GM23338 (cell line): ENCODE measurements at regions not wholly inside any gene's neighbourhood (a gene's known extent, or its start where the extent isn't known, plus 50 kb on each side); places are given as distances from the start of the nearest gene placed in this dataset.

ENCODE experiments used
- ATAC-seq: fragments of 200-7000 bp; cut with Tn5 transposase; 3 replicates; pipeline ENCODE4 v1.9.1; 2020
- DNase-seq: peaks from one replicate; pipeline ENCODE4 v3.0.0-alpha.2; 2015; ENCODE audit warnings: low spot score
- H2AFZ ChIP-seq: fragments of 200-600 bp; sonication (generic); 2 replicates; pipeline ENCODE4 v1.8.0; 2016; ENCODE audit warnings: antibody characterized with exemption, mild to moderate bottlenecking, moderate library complexity
- H3F3A ChIP-seq: fragments of 200-600 bp; sonication (generic); replicated peaks from 2 replicates; pipeline ENCODE4 v1.8.0; 2017; ENCODE audit warnings: antibody characterized with exemption, mixed run types, low read depth
- H3K27ac ChIP-seq: fragments of 200-600 bp; sonication (generic); 2 replicates; pipeline ENCODE4 v1.6.1; 2016; ENCODE audit warnings: low read depth
- H3K27me3 ChIP-seq: fragments of 200-600 bp; sonication (generic); 2 replicates; pipeline ENCODE4 v1.8.0; 2016; ENCODE audit warnings: mild to moderate bottlenecking, mixed run types, moderate library complexity; ENCODE audit not compliant: insufficient read depth
- H3K36me3 ChIP-seq: fragments of 200-600 bp; sonication (generic); 2 replicates; pipeline ENCODE4 v1.8.0; 2016; ENCODE audit warnings: mild to moderate bottlenecking; ENCODE audit not compliant: insufficient read depth
- H3K4me1 ChIP-seq: fragments of 200-600 bp; sonication (generic); 2 replicates; pipeline ENCODE4 v1.8.0; 2016; ENCODE audit warnings: mild to moderate bottlenecking, moderate library complexity; ENCODE audit not compliant: insufficient read depth
- H3K4me2 ChIP-seq: fragments of 200-600 bp; sonication (generic); 2 replicates; pipeline ENCODE4 v1.7.1; 2017; ENCODE audit warnings: mixed run types
- H3K4me3 ChIP-seq: fragments of 200-600 bp; sonication (generic); 2 replicates; pipeline ENCODE4 v1.6.1; 2016; ENCODE audit warnings: mixed run types
- H3K79me2 ChIP-seq: fragments of 200-600 bp; sonication (generic); replicated peaks from 2 replicates; pipeline ENCODE4 v1.8.0; 2017; ENCODE audit warnings: mild to moderate bottlenecking; ENCODE audit not compliant: insufficient read depth
- H3K9me2 ChIP-seq: fragments of 200-600 bp; sonication (generic); 2 replicates; pipeline ENCODE4 v1.8.0; 2017; ENCODE audit not compliant: insufficient read depth
- H4K20me1 ChIP-seq: fragments of 200-600 bp; sonication (generic); replicated peaks from 2 replicates; pipeline ENCODE4 v1.8.0; 2017; ENCODE audit warnings: mild to moderate bottlenecking; ENCODE audit not compliant: insufficient read depth
- H3K27ac Mint-ChIP-seq: 2 replicates; pipeline ENCODE4 v1.8.0; 2020; ENCODE audit warnings: inconsistent platforms, mild to moderate bottlenecking, moderate library complexity, mixed read lengths
- H3K27me3 Mint-ChIP-seq: 3 replicates; pipeline ENCODE4 v1.8.0; 2022; ENCODE audit warnings: low read depth, mild to moderate bottlenecking, moderate library complexity, mixed read lengths, inconsistent platforms; ENCODE audit not compliant: insufficient read depth, poor library complexity
- H3K36me3 Mint-ChIP-seq: 3 replicates; pipeline ENCODE4 v1.8.0; 2021; ENCODE audit warnings: low read depth, mild to moderate bottlenecking, inconsistent platforms, moderate library complexity, mixed read lengths
- H3K4me1 Mint-ChIP-seq: 3 replicates; pipeline ENCODE4 v1.8.0; 2020; ENCODE audit warnings: mild to moderate bottlenecking, inconsistent platforms, mixed read lengths
- H3K4me3 Mint-ChIP-seq: 3 replicates; pipeline ENCODE4 v1.8.0; 2021; ENCODE audit warnings: moderate library complexity, mild to moderate bottlenecking, inconsistent platforms, mixed read lengths
- H3K9me3 Mint-ChIP-seq: 3 replicates; pipeline ENCODE4 v1.8.0; 2020; ENCODE audit warnings: moderate library complexity, mild to moderate bottlenecking, inconsistent platforms, mixed read lengths
- CREB1 ChIP-seq: fragments of 250-450 bp; sonication (Bioruptor Pico); IDR thresholded peaks from 2 replicates; pipeline ENCODE4 v1.5.0; 2020; ENCODE audit warnings: low read depth, mild to moderate bottlenecking, moderate library complexity
- CTCF ChIP-seq, 2 experiments: fragments of 200-600 bp in 1 of 2; sonication (generic) in 1 of 2; conservative IDR thresholded peaks; 2 replicates each; pipeline versions ENCODE4 v1.5.1 to v1.6.1; 2016 to 2017; ENCODE audit warnings: antibody characterized with exemption in 2 of 2, low read depth in 2 of 2, mild to moderate bottlenecking in 2 of 2, moderate library complexity in 1 of 2
- ETS1 ChIP-seq: IDR thresholded peaks from 2 replicates; pipeline ENCODE4 v1.6.1; 2016; ENCODE audit warnings: antibody characterized with exemption
- EZH2 ChIP-seq: fragments of 200-600 bp; sonication (generic); IDR thresholded peaks from one replicate; pipeline ENCODE4 v1.8.0; 2017; ENCODE audit warnings: antibody characterized with exemption, mild to moderate bottlenecking, low read depth; ENCODE audit not compliant: unreplicated experiment
- EZH2phosphoT487 ChIP-seq: fragments of 200-600 bp; sonication (generic); IDR thresholded peaks from one replicate; pipeline ENCODE4 v1.8.1; 2018; ENCODE audit warnings: antibody characterized with exemption; ENCODE audit not compliant: unreplicated experiment
- JUNB ChIP-seq: IDR thresholded peaks from one replicate; pipeline ENCODE4 v1.6.1; 2016; ENCODE audit warnings: antibody characterized with exemption; ENCODE audit not compliant: unreplicated experiment
- POLR2AphosphoS5 ChIP-seq: IDR thresholded peaks from 2 replicates; pipeline ENCODE4 v1.6.1; 2016; ENCODE audit warnings: antibody characterized with exemption, low read depth
- ZNF114 ChIP-seq: fragments of 250-450 bp; sonication (Bioruptor Pico); IDR thresholded peaks from 2 replicates; pipeline ENCODE4 v1.5.0; 2020; ENCODE audit warnings: mild to moderate bottlenecking, moderate library complexity
- ZNF462 ChIP-seq: fragments of 250-450 bp; sonication (Bioruptor Pico); IDR thresholded peaks from 2 replicates; pipeline ENCODE4 v1.5.0; 2020; ENCODE audit warnings: mild to moderate bottlenecking, moderate library complexity

- no peak for TF ChIP-seq ZNF462
- TF ChIP-seq EZH2phosphoT487, result no peak
- no peak for TF ChIP-seq ETS1
- no peak for TF ChIP-seq ZNF114
- TF ChIP-seq CREB1 (CRISPR knock-in tag), result no peak
- no peak for TF ChIP-seq EZH2
Observed at GRCh38 chr3:139755551-139755950, 77.8 kb upstream of the NMNAT3 start (continued).

GRCh38 chr3:139751789-139752188 is 74.0 kb upstream of the NMNAT3 start:
- Mint-ChIP-seq H3K4me3 (no peak overlapping the region), H3K9me3 (no peaks in the 10 kb centered on the region), H3K36me3 (no peaks in the 10 kb centered on the region), H3K4me1 (peaks cover 4% of the 10 kb centered on the region; the same call in 2 of the 3 replicates), H3K27me3 (no peaks in the 10 kb centered on the region), H3K27ac (no peak overlapping the region)
- H2AFZ ChIP-seq, result no peak overlapping the region
- peaks cover 2% of the 10 kb centered on the region; the same call in 1 of the 2 replicates for H3K9me2 ChIP-seq
- no peaks in the 10 kb centered on the region for H3K36me3 ChIP-seq
- no peak overlapping the region for H3K27ac ChIP-seq
- no peak for DNase-seq
- no peaks in the 10 kb centered on the region for H4K20me1 ChIP-seq
- H3K4me1 ChIP-seq, result peaks cover 3% of the 10 kb centered on the region
- H3F3A ChIP-seq, result no peaks in the 10 kb centered on the region
- no peaks in the 10 kb centered on the region for H3K27me3 ChIP-seq
- no peak for ATAC-seq
- no peaks in the 10 kb centered on the region for H3K79me2 ChIP-seq
- no peak overlapping the region for H3K4me2 ChIP-seq
- no peak overlapping the region for H3K4me3 ChIP-seq
- TF ChIP-seq ETS1 (no peak), CREB1 (CRISPR knock-in tag) (no peak), EZH2phosphoT487 (no peak), CTCF (conservative IDR thresholded peaks at IDR 0.05; ENCODE audit: low read depth in 2 of 2) (no peak), POLR2AphosphoS5 (no peak), JUNB (no peak)
